GM12873 (cell line): ENCODE measurements at regions not wholly inside any gene's neighbourhood (a gene's known extent, or its start where the extent isn't known, plus 50 kb on each side); places are given as distances from the start of the nearest gene placed in this dataset.

Experiments used
- CTCF ChIP-seq: IDR thresholded peaks from 2 replicates; pipeline ENCODE4 v1.5.1; 2012; ENCODE audit warnings: low read depth, mild to moderate bottlenecking, moderate library complexity, low read length, control low read depth; ENCODE audit not compliant: insufficient read depth; ENCODE audit errors: missing control alignments

DNA sequence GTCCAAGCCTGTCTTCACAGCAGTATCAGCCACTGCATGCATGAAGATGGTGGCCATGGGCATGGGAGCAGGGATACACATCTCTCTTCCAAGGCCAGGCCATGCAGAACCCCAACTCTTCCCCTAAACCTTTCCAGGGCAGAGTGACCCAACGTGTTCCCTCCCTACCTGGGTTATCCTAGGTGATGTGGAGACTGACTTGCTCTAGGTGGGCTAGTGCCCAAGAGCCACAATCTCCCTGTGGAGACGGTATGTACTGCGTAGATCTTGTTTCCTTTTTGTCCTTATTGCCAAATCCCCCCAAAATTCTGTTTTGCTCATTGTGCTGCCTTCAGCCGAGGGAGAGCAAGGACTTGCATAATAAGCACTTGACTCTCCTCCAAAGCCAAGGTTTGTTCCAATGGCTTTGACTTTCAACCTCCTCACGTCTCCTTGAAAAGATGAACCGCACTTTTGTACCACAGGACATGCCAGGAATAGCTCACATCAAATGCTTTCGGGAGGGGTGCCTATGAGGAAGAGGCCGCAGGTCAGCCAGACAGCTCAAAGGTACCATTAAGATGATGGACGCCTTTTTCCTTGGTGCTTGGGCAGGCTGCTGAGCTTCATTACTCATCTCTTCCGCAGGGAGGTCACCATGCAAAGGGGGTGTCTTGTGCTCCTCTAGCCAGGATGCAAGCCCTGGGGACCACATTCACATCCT, 76.2 kb upstream of the GLI2 start:
- no peak for TF ChIP-seq CTCF

DNA sequence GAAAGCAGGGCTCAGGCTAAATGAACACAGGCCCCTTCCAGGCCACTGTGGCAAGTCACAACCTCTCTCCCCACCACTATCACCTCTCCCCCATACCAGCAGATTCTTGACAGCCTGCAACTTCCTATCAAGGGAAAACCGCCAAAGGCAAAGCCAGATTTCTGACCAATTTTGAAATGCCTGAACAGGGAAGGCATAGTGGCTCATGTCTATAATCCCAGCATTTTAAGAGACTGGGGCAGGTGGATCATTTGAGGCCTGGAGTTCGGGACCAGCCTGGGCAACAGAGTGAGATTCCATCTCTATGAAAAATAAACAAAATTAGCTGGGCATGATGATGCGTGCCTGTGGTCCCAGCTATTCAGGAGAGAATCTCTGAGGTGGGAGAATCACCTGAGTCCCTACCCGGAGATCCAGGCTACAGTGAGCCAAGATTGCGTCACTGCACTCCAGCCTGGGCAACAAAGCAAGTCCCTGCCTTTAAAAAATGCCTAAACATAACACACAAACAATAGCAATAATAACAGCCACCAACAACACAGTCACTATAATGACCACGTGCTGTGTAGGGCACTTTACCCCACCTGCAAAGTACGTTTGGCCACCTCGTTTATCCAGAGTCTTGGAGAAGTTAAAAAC, 75.5 kb upstream of the GLI2 start:
- TF ChIP-seq CTCF, result no peak

GRCh38 chr2:120660771-120661459, 74.8 kb upstream of the GLI2 start:
- no peak for TF ChIP-seq CTCF

DNA sequence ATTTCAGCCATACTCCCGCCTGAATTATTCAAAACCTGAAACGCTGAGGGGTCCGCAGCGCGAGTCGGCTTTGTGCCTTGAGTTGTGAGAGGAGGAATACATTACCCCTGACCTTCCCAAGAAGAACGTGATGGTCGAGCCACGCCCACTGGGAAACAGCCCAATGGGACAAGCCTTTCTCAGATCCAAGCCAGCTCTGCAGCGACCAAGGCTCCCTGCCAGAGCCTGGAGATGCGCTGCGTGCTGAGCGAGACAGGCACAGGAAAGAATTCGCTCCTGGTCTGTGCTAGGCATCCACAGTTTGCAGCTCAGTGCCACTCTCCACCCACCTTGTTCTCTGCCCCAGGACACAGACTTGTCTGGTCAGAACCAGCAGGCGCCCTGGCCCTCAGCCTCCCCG, 74.1 kb upstream of the GLI2 start:
- no peak for TF ChIP-seq CTCF

- no peak for TF ChIP-seq CTCF
Measured at GRCh38 chr2:120662046-120662445, 73.6 kb upstream of the GLI2 start.

- no peak for TF ChIP-seq CTCF
Measured at GRCh38 chr2:120662746-120663145, 72.9 kb upstream of the GLI2 start.

- TF ChIP-seq CTCF, result no peak
Measured at GRCh38 chr2:120666433-120666832, 69.2 kb upstream of the GLI2 start.
